ENCODE measurements at regions not wholly inside any gene's neighbourhood (a gene's known extent, or its start where the extent isn't known, plus 50 kb on each side); places are given as distances from the start of the nearest gene placed in this dataset.

DNA sequence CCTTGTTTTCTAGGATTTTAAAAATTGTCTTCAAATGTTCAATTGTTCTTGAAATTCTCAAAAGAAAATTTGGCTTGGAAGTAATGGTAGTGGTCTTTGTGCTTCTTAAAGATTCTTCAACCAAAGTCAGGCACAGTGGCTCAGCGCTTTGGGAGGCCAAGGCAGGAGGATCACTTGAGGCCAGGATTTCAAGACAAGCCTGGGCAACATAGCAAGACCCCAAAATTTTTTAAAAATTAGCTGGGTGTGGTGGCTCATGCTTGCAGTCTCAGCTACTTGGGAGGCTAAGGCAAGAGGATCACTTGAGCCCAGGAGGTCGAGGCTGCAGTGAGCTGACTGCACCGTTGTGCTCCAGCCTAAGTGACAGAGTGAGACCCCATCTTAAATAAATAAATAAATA is 153.5 kb upstream of the ZNF507 start:
- H3K27ac ChIP-seq, result no peak overlapping the region
- TF ChIP-seq, protein P1, sequence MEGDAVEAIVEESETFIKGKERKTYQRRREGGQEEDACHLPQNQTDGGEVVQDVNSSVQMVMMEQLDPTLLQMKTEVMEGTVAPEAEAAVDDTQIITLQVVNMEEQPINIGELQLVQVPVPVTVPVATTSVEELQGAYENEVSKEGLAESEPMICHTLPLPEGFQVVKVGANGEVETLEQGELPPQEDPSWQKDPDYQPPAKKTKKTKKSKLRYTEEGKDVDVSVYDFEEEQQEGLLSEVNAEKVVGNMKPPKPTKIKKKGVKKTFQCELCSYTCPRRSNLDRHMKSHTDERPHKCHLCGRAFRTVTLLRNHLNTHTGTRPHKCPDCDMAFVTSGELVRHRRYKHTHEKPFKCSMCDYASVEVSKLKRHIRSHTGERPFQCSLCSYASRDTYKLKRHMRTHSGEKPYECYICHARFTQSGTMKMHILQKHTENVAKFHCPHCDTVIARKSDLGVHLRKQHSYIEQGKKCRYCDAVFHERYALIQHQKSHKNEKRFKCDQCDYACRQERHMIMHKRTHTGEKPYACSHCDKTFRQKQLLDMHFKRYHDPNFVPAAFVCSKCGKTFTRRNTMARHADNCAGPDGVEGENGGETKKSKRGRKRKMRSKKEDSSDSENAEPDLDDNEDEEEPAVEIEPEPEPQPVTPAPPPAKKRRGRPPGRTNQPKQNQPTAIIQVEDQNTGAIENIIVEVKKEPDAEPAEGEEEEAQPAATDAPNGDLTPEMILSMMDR (conservative IDR thresholded peaks at IDR 0.05), result no peak

DNA sequence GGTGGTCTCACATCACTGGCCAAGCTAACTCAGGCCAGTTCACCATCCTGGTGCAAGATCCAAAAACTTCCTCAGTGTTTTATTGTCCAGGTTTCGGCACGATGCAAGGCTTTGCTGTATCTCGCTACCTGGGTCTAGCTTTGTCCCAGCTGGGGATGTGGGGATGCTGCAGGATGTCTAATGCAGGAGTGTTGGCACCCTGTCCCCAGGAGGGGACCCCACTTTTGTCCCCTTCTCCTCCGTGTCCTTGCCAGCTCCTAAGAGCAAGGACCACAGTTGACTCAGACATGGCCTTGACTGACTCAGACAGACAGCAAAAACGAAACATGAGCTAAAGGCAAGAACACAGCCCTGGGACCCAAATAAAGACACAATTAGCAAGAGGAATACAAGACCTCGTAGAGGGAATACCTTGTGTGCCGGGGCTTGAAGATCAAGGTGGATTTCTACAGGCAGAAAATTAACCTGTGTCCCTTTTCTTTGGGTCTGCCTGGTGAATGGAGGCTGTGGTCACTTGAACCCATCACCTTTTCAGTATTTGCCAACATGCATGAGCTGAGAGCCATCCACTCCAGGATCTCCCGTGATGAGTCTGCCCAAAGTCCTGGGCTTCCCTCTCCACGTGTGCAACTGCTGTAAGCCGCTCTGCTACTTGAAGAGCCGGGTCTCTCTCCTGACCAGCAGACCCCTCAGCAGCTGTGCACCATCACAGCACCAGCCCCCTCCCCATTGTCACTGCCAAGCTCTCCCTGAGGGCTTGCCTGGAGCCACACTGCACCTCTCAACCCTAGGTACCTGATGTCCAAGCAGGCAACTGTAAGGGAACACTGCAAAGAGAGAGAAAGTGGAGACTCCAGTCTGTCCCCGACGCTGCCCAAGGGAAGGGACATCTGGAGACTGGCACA is 149.5 kb upstream of the ZNF507 start:
- TF ChIP-seq, protein P1 (conservative IDR thresholded peaks at IDR 0.05), result no peak
- no peak overlapping the region for H3K27ac ChIP-seq

DNA sequence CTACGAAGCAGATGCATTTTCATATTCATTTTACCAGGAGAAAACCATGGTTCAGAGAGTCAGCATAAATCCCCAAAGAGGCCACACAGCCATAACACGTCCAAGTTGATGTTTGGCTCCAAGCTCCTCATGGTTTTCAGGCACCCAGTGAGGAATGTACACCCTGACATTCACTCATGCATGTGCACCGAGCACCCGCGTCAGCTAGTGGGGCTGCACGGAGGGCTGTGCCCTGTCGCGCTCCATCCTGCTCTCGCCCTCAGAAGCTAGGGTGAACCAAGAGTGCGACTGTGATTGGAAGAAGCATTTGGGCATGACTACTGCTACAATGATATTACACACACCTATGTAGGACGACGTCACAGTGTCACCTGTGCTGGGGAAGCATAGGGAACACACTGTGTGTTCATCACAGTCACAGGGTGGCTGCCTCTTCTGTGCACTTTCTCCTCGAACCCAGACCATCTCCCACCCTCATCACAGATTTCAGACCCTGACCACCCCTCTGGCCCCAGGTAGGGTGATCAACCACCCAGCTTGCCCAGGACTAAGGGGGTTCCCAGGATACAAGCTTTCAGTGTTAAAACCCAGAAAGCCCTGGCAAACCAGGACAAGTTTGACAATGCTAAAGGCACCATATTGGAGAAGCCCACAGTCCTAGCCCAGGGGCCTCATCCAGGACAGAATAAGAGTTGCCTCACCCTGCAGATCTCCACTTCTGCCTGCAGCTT is 148.6 kb upstream of the ZNF507 start:
- TF ChIP-seq, protein P1 (conservative IDR thresholded peaks at IDR 0.05), result no peak
- no peak overlapping the region for H3K27ac ChIP-seq

DNA sequence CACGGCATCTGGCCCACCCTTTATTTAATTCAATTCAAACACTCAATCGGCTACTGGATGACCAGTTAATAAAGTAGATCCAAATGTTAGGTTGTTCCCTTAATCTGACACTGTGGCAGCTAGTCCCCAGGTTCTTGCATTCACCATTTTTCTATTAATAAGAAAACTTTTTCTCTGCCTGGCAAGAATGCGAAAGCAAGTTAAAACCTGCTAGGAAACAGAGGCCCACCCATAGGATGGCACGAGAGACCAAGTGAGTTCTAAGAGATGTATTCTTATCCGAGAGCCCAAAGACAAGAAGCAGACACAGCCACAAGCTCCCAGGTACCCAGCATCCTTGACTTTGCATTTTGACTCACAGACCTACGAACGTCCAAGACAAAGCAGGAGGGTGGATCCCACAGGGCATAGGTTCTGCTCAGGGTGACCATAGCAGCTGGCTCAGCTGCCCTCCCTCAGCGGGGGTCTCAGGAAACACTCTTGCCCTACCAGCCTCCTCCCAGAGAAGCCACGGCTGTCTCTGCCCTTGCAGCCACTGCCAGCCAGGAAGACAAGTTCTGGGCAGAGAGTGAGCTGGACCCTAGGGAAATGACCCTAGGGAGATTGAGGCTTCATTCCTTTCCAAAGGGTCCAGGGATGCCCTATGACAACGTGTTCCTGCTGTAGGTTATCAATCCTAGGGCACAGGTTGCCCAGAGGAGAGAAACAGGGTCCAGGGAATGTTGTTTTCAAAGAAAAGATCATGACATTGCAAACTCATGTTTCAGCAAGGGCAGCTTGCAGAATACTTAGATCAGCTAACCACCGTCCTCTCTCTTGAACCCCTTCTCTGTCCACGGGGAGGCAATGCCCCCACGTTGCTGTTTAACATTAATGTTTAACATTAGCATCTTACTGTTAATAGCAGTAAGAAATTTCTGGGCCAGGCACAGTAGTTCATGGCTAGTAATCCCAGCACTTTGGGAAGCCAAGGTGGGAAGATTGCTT is 147.2 kb upstream of the ZNF507 start:
- TF ChIP-seq, protein P1 (conservative IDR thresholded peaks at IDR 0.05), result no peak

DNA sequence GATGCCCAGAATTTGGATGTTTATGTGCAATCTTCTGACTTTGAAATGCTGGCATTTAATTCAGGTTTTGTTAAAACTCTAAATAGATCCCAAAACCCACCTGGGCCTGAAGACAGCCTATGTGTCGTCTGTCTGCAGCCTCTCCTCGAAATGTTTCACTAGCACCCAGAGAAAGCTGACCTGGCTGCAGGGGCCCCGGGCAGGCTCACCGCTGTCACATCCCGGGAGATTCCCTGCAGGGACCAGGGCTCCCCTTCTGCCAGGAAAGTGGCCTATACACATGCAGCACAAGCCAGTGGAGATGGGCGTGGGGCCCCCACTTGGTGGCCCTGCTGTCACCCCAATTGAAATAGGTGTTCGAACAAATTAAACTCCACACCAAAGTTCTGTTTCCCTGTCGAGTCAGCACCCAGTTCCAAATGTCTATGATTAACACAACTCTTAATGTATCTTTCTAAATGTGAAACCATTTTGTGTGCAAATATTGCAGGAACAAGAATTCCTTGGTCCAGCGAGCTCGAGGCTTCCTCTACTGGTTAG is 145.8 kb upstream of the ZNF507 start:
- TF ChIP-seq, protein P1 (conservative IDR thresholded peaks at IDR 0.05), result no peak
- no peak overlapping the region for H3K27ac ChIP-seq

More for the DNA sequence above, 147.2 kb upstream of the ZNF507 start:
- H3K27ac ChIP-seq, result no peak overlapping the region

DNA sequence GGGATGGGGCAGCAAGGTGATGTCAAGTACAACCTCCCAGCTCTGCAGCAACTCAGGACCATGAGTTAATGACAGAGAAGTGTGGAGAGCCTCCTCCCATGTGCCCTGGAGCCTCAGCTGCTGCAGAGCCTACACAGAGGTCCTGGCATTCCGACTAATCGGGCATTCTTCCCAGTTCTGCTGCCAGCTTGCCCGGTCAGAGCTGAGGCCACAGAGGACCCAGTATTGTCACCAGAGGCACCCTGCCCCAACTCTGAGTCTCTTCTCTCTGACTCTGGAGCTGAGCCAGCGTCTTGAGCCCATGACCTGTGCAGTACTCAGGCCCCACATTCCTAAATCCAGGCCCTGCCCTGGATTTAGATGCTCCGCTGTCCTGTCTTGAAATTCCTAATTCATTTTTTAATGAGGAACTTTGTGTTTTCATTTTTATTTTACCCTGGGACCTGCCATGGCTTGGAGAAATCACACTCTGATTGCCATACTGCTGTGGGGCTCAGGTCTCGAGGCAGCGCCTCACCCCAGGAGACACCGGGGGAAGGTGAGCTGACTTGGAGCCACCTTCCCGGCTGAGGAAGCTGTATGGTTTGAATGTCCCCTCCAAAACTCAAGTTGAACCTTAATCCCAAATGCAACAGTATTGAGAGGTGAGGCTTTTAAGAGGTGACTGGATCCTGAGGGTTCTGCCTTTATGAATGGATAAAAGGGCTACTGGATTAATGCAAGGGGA is 144.9 kb upstream of the ZNF507 start:
- TF ChIP-seq, protein P1 (conservative IDR thresholded peaks at IDR 0.05), result no peak
- H3K27ac ChIP-seq, result no peak overlapping the region
